ENCODE measurements at regions not wholly inside any gene's neighbourhood (a gene's known extent, or its start where the extent isn't known, plus 50 kb on each side); places are given as distances from the start of the nearest gene placed in this dataset.
A peak's percentile ranks its signal among the peaks of the same experiment; 100 is the strongest.

GRCh38 chr15:94174399-94174802 lies 57.0 kb upstream of the MCTP2 start (continued):
- no peak for TF ChIP-seq ARNT (IDR thresholded peaks at IDR 0.05)

GRCh38 chr15:94168250-94168649 lies 63.1 kb upstream of the MCTP2 start:
- TF ChIP-seq PYGO2 (tag; IDR thresholded peaks at IDR 0.05) = no peak
- TF ChIP-seq RUNX1 (IDR thresholded peaks at IDR 0.05; ENCODE audit: low read depth) = no peak
- TF ChIP-seq ZNF280A (IDR thresholded peaks at IDR 0.05; ENCODE audit: low read depth, partially characterized antibody) = no peak
- no peak for TF ChIP-seq GTF2F1 (IDR thresholded peaks at IDR 0.05; ENCODE audit: low read depth, low read length)
- peak in 1 of 3 experiments; percentile 43; a peak in 1 of 6 replicates for TF ChIP-seq CTCF (IDR thresholded peaks at IDR 0.05 in 2 of 3, conservative IDR thresholded peaks at IDR 0.05 in 1 of 3; ENCODE audit: insufficient read depth in 2 of 3, low read depth in 1 of 3, low read length in 3 of 3)
- H3K4me1 ChIP-seq (replicated peaks in 1 of 2; ENCODE audit: control insufficient read depth in 2 of 2, insufficient read depth in 2 of 2, low read length in 2 of 2) = no peaks in the 10 kb centered on the region
- H3K27me3 ChIP-seq (ENCODE audit: control insufficient read depth in 2 of 2, insufficient read depth in 2 of 2, low read length in 2 of 2) = no peaks in the 10 kb centered on the region
- no peak for ATAC-seq
- BruUV-seq (replicated peaks) = no TSS peak
- FAIRE-seq = no peak
- ChIA-PET POLR2A (no interaction called here), CTCF (ENCODE audit: low intra/inter-chr PET ratio) (no interaction called here)
- H3K9ac ChIP-seq (ENCODE audit: insufficient read depth in 1 of 2, low read depth in 2 of 2, low read length in 2 of 2) = no peak overlapping the region
- H3K27ac ChIP-seq (ENCODE audit: extremely low read depth, low read depth, low read length) = no peak overlapping the region
- DNase-seq (ENCODE audit: extremely low read depth in 1 of 4, low spot score in 3 of 4) = peak; percentile 7 to 23 (median 14)
- intact Hi-C loops (cut with micrococcal nuclease) = no loop called here
- no peaks in the 10 kb centered on the region for H3K36me3 ChIP-seq (ENCODE audit: control insufficient read depth, insufficient read depth, low read length)
- H2AFZ ChIP-seq (ENCODE audit: low read depth, low read length) = no peak overlapping the region
- H3K79me2 ChIP-seq (ENCODE audit: control insufficient read depth, insufficient read depth, low read length) = no peaks in the 10 kb centered on the region
- in situ Hi-C loops (cut with MboI) = no loop called here
- H3K4me2 ChIP-seq (ENCODE audit: insufficient read depth, low read length) = no peak overlapping the region
- no peaks in the 10 kb centered on the region for H3K9me3 ChIP-seq (replicated peaks; ENCODE audit: control insufficient read depth, insufficient read depth, low read depth, low read length)
- H3K4me3 ChIP-seq = no peak overlapping the region
- 3% methylated on average over 7 of the region's 8 CpGs for WGBS (ENCODE audit: insufficient coverage, low coverage, missing lambda C conversion rate)
- no peaks in the 10 kb centered on the region for H3K9me1 ChIP-seq (ENCODE audit: control insufficient read depth, insufficient read depth, low read length)
- H4K20me1 ChIP-seq (replicated peaks; ENCODE audit: control insufficient read depth, insufficient read depth, low read length) = no peaks in the 10 kb centered on the region

Data from K562 (cell line).